AML-193 (cell line): ENCODE measurements at regions not wholly inside any gene's neighbourhood (a gene's known extent, or its start where the extent isn't known, plus 50 kb on each side); places are given as distances from the start of the nearest gene placed in this dataset.
A peak's percentile ranks its signal among the peaks of the same experiment; 100 is the strongest.

ENCODE experiments used
- DNase-seq, 2 experiments: peaks; one replicate each; lab custom pipeline; 2025; lab: John Stamatoyannopoulos, UW

- peak; percentile 89 to 92 for DNase-seq
These were observed 55.6 kb downstream of the ZNF281 start for GRCh38 chr1:200354243-200354642.

DNA sequence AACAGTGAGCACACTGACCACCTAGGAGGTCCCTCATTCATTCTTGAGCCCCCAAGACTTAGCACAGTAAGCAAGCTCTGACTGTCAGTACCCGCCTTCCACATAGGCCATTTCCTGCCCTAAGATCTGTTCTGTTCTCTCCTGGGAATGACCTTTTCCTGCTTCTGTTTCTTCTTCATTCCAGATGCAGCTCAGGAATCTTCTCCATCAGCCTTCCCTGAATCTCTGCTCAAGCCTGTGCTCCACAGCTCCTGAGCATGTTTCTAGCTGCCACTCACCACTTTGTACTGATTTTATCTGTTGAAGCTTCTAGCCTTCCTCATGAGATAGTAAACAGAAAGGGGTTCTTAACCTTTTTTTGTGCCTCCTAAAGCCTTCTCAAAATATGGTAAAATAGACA is 56.6 kb downstream of the ZNF281 start:
- no peak for DNase-seq

- peak; percentile 40 to 46 for DNase-seq
These were observed 57.8 kb downstream of the ZNF281 start for GRCh38 chr1:200351826-200352549.

DNA sequence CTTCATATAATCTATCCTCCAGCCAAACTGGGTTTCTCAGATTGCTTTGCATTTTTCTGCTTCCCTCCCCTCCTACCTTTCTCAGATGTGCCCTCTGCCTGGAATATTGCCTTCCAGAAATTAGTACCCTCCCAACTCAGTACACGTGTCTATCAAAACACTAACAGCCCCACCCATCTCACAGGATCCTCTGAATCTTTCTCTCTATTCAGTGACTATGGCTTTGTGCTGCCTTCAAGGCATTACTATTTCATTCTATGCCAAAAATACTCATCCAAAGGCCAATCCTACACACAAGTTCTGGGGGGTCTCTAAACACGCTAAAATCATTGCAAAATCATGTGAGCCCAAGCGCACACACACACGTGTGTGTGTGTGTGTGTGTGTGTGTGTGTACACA is 58.4 kb downstream of the ZNF281 start:
- DNase-seq: no peak

DNA sequence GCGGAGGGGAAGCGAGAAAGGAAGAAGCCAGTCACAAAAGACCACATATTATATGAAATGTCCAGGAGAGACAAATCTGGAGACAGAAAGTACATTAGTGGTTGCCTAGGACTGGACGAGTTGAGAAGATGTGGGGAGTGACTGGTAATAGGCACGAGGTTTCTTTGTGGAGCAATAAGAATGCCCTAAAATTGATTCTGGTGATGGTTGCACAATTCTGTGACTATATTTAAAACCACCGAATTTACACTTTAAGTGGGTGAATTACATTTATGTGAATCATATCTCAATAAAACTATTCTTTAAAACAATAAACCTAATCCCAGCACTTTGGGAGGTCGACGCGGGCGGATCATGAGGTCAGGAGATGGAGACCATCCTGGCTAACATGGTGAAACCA is 63.1 kb downstream of the ZNF281 start:
- DNase-seq: no peak

- no peak for DNase-seq
These were observed 64.3 kb downstream of the ZNF281 start for GRCh38 chr1:200345520-200345919.

GRCh38 chr1:200343874-200344273 is 66.0 kb downstream of the ZNF281 start:
- DNase-seq: no peak

- DNase-seq: peak; percentile 28 to 34
These were observed 67.1 kb downstream of the ZNF281 start for GRCh38 chr1:200342511-200343311.

DNA sequence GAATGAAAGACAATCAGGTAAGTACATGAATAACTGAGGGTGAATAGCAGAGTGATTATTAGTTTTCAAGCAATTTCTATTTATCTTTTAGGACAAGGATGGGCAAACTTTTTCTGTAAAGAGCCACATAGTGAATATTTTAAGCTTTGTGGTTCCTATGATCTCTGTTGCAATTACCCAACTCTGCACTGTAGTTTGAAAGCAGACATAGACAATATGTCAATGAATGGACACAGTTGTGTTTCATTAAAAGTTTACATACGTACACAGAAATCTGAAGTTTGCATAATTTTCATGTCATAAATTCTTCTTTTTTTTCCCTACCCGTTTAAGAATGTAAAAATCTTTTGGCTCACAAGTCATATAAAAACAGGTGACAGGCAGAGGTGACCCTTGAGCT is 71.4 kb downstream of the ZNF281 start:
- no peak for DNase-seq

- DNase-seq: no peak
These were observed 72.0 kb downstream of the ZNF281 start for GRCh38 chr1:200337831-200338230.

DNA sequence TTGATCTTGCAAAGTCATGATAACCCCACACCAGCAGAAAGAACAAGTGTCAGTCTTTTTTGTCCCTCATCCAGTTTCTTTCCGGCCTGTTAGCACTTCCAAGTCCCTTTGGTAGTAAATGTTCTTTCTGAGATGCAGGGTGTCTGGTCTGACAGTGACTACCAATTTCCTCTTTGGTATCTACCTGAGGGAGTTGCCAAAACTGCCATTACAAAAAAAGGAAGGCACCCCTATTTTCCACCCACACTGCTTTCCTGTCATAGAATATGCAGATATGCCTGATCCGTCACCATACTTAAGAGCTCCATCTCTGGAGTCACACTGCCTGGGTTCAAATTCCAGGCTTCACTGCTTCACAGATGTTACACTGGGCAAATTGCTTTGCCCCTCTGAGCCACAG is 72.4 kb downstream of the ZNF281 start:
- DNase-seq: no peak

- DNase-seq: no peak
These were observed 72.9 kb downstream of the ZNF281 start for GRCh38 chr1:200336901-200337391.

DNA sequence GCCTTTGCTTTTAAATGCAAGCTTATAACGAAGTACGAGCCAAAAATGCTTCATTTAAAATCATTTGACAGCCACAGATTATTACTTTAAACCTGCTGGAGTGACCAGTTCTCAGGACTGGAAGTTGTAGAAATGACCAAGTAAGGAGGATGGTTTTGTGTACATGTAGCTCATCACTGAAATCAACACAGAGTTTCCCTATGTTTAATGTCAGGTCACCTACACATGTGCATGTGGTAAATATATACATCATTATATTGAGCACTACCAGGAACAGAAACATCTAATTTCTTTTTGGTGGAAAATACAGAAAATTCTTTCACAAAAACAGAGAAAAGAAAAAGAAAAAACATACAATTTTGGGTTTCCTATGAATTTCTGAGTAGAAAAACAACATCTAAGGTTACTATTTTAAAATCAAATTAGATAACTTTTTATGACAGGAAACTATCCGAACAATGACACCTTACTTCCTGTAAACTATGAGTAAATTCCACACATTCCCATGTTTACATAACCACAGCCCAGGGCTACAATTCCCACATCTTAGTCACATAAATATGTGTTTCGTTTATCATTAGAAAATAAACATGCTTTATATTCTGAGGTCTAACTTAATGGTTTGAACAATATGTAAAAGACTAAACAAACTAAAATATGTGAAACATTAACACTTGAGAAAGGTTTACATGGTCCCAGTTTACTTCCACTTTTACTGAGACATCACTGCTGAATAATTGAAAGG is 73.6 kb downstream of the ZNF281 start:
- DNase-seq: no peak

- DNase-seq: no peak
These were observed 75.1 kb downstream of the ZNF281 start for GRCh38 chr1:200334661-200335256.

GRCh38 chr1:200333329-200333728 is 76.5 kb downstream of the ZNF281 start:
- DNase-seq: no peak

DNA sequence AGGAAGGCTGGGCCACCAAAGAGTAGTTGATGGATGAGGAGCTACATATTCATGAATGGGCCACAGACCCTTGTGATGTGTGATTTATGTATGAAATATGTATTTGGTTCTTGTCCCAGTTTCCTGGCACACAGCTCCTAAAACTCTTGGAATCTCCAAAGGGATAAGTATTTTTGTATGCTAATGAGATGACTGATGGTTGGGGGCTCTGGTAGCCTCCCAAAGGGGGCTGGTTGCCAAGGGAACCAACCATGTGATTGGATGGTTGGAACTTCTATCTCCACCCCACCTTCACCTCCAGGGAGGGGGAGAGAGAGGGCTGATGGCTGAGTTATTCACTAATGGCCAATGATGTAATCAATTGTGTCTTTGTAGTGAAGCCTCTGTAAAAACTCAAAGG is 77.1 kb downstream of the ZNF281 start:
- DNase-seq: no peak

DNA sequence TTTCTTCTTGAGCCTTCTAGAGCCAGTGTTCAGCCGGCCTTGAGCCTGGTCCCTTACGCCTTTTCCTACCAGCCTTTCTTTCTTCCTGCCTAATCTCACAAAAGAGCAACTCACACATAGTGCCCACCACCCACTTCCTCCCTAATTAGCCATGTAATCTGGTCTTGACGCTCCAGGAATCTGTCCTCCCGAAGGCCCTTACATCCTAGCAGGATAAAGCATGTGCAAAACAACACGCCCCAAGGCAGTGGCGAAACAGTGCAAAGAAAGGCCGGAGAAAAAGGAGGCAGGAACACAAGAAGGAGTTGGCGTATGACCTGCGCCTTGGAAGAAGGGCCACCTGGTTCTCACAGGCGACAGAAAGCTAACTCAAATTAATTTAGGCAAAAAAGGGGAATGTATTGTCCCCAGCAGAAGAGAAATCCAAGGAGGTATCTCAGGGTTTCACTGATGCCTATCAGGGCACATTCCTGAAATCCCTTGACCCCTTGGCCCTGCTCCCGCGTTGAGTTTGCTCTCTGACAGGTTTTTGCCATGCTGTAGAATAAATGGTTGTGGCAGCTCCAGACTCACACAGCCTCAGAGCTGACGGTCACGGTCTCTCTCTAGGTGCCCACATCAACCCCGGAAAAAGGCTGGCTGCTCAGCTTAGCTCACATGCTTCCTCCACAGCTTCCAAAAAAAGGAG is 79.0 kb downstream of the ZNF281 start:
- DNase-seq: no peak

DNA sequence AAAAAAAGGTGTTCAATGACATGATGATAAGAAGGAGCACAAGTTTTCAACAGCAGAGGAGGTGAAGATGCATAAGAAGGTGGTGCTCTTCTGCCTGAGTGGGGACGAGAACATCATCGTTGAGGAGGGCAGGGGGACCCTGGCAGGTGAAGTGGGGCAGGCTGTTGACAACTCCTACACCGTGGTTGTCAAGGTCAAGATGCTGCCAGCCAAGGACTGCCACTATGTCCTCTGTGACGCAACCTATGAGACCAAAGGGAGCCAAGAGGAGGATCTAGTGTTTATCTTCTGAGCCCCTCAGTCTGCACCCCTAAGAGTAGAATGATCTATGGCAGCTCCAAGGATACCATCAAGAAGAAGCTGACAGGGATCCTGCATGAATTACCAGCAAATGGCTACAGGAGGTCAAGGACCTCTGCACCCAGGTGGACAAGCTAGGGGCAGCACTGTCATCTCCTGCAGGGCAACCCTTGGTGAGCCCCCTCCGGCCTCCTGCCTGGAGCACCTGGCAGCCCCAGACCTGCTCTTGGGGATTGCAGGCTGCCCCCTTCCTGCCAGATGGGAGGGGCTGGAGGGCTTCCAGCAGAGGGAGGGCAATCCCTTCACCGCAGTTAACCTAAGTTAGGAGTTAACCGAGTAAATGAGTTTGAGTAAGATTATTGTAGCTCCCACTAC is 80.5 kb downstream of the ZNF281 start:
- DNase-seq: no peak

DNA sequence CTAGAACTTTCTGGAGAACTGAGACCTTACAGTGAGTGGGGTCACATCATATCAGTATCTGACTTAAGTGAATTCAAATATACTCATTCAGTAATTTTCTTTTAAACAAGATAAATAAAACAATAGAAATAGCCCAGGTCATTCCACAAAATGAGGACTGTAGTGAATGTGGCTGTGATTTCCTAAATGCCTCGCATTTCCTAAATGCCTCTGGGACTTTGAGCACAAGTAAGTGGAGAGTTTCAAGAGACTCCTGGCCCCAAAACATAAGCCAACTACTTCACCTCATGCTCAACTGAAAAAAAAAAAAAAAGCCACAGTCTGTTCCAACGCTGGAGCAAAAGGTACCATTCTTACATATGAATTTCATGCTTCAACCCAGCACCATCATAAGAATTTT is 81.5 kb downstream of the ZNF281 start:
- no peak for DNase-seq

DNA sequence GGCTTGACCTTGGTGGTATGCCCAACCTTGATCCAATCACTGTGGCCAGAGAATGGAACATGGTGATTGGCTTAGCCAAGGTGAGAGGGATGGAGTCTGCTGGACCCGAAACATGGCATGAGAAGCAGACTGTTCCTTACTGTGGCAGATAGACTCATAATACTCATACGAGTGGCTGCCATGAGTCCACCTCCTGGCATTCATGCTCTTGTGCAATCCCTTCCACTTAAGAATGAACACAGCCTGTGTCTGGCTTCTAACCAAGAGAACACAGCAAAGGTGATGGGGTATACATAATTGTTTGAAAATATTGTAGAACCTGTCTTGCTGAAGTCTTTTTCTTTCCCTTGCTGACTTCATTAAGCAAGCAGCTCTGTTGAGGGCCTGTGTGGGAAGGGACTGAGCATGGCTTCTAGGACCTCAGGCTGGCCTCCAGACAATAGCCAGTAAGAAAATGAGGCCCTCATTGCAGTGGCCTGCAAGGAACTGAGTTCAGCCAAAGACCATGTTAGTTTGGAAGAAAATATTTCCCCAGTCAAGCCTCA is 85.9 kb downstream of the ZNF281 start:
- no peak for DNase-seq

DNA sequence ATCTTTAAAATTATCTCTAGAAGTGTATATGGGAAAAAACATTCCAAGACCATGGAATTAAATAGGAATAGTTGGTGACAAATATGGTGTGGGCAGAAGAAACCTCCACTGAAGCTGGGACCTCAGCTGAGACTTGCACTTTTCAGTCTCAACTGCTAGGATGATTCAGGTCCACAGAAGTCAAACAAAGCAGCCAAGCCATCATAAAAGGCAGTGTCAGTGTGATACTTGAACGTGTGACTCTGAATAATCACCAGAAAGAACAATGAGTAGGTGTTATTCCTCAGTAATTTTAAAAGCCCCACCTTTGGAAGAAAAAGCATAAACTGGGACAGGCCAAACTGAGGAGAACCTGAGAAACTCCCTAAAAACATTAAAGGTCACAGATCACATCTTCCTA is 90.7 kb downstream of the ZNF281 start:
- DNase-seq: no peak
